ENCODE measurements at regions not wholly inside any gene's neighbourhood (a gene's known extent, or its start where the extent isn't known, plus 50 kb on each side); places are given as distances from the start of the nearest gene placed in this dataset.

DNA sequence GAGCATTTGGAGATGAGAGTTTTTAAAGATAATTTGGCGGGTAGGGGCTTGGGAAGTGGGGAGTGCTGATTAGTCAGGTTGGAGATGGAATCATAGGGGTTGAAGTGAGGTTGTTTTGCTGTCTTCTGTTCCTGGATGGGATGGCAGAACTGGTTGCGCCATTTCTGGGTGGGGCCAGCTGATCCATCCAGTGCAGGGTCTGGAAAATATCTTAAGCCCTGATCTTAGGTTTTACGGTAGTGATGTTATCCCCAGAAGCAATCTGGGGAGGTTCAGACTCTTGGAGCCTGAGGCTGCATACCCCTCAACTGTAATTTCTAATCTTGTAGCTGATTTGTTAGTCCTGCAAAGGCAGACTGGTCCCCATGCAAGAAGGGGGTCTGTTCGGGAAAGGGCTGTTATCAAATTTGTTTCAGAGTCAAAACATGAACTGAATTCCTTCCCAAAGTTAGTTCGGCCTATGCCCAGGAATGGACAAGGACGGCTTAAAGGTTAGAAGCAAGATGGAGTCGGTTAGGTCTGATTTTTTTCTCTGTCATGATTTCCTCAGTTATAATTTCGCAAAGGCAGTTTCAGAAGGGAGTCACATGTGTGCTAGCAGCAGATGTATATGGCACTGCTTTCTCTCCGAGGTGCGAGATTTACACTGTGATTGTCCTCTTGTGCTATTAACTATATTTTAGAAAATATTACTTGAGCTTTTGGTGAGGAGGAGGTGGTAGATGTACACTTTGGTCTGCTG is 540.4 kb downstream of the EDEM1 start:
- DNase-seq (ENCODE audit: low read depth): no peak
- no peak for TF ChIP-seq CTCF (conservative IDR thresholded peaks at IDR 0.05; ENCODE audit: low read depth, low read length)
- H3K4me3 ChIP-seq (ENCODE audit: low read length): no peak overlapping the region

DNA sequence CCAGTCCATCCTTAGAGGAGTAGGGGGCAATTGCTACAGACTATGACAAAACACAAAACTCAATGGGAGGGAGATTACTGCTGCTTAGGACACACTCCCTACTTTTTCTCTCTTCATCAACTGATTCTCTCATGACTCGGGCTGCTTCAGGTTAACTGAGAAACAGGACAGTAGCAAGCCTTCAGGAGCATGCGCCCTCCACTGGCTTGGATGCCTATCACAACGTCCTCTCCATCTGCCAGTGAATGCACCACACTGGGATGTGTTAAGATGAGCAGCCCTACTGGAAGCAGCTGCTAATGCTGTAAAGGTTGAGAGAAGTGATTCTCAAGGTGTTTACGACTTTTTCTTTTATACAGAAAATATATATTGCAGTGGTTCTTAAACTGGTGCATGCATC is 542.3 kb downstream of the EDEM1 start:
- no peak overlapping the region for H3K4me3 ChIP-seq (ENCODE audit: low read length)
- no peak for DNase-seq (ENCODE audit: low read depth)
- TF ChIP-seq CTCF (conservative IDR thresholded peaks at IDR 0.05; ENCODE audit: low read depth, low read length): no peak

DNA sequence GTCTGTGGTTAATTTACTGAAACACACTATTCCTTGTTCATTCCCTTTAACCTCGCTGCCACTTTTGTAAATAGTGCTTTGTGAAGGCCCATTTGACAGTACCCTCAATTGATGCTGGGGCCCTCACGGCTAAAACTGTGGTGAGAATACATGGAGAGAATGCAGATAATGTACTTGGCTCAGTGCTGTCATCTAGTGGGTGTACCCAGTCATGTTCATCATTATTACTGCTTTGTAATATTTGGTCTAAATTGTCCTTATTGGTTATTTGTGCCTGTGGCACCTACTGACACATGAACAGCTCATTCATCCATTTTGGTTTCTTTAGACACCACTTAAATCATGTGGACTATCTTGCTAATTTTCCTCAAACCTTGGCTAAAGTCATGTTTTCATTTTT is 543.6 kb downstream of the EDEM1 start:
- no peak for DNase-seq (ENCODE audit: low read depth)
- no peak for TF ChIP-seq CTCF (conservative IDR thresholded peaks at IDR 0.05; ENCODE audit: low read depth, low read length)
- no peak overlapping the region for H3K4me3 ChIP-seq (ENCODE audit: low read length)

GRCh38 chr3:5732081-5732480 is 544.6 kb downstream of the EDEM1 start:
- H3K4me3 ChIP-seq (ENCODE audit: low read length): no peak overlapping the region
- DNase-seq (ENCODE audit: low read depth): no peak
- TF ChIP-seq CTCF (conservative IDR thresholded peaks at IDR 0.05; ENCODE audit: low read depth, low read length): no peak

- H3K4me3 ChIP-seq (ENCODE audit: low read length): no peak overlapping the region
- no peak for DNase-seq (ENCODE audit: low read depth)
- no peak for TF ChIP-seq CTCF (conservative IDR thresholded peaks at IDR 0.05; ENCODE audit: low read depth, low read length)
Observed at GRCh38 chr3:5733995-5734394, 546.5 kb downstream of the EDEM1 start.

GRCh38 chr3:5735896-5736295 is 548.4 kb downstream of the EDEM1 start:
- no peak for TF ChIP-seq CTCF (conservative IDR thresholded peaks at IDR 0.05; ENCODE audit: low read depth, low read length)
- no peak overlapping the region for H3K4me3 ChIP-seq (ENCODE audit: low read length)
- DNase-seq (ENCODE audit: low read depth): no peak

GRCh38 chr3:5739299-5739935 is 551.9 kb downstream of the EDEM1 start:
- no peak overlapping the region for H3K4me3 ChIP-seq (ENCODE audit: low read length)
- no peak for DNase-seq (ENCODE audit: low read depth)
- no peak for TF ChIP-seq CTCF (conservative IDR thresholded peaks at IDR 0.05; ENCODE audit: low read depth, low read length)
